ENCODE measurements at regions not wholly inside any gene's neighbourhood (a gene's known extent, or its start where the extent isn't known, plus 50 kb on each side); places are given as distances from the start of the nearest gene placed in this dataset.

DNA sequence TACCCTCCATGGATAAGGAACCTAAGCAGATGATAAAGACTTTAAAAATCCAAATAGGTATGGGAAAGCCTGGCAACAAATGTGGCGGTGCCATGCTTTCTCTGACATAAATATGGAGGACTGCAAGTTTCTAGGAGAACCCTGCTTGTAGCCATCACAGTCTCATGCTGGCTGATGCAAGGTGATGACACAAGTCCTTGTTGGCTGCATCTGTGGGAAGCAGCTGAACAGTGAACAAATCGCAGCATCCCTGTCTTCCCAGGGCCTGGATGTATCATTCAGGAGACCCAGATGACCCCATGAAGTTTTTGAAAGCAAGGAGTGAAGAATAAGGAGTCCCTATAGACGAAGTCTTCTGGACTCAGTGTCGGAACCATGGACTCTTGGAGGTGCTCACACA lies 234.4 kb upstream of the HS3ST1 start:
- TF ChIP-seq, protein P1, sequence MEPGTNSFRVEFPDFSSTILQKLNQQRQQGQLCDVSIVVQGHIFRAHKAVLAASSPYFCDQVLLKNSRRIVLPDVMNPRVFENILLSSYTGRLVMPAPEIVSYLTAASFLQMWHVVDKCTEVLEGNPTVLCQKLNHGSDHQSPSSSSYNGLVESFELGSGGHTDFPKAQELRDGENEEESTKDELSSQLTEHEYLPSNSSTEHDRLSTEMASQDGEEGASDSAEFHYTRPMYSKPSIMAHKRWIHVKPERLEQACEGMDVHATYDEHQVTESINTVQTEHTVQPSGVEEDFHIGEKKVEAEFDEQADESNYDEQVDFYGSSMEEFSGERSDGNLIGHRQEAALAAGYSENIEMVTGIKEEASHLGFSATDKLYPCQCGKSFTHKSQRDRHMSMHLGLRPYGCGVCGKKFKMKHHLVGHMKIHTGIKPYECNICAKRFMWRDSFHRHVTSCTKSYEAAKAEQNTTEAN (CRISPR knock-in tag; IDR thresholded peaks at IDR 0.05): no peak
- TF ChIP-seq IRF2 (CRISPR knock-in tag; IDR thresholded peaks at IDR 0.05; ENCODE audit: borderline replicate concordance, low read depth): no peak
- TF ChIP-seq, protein P2, sequence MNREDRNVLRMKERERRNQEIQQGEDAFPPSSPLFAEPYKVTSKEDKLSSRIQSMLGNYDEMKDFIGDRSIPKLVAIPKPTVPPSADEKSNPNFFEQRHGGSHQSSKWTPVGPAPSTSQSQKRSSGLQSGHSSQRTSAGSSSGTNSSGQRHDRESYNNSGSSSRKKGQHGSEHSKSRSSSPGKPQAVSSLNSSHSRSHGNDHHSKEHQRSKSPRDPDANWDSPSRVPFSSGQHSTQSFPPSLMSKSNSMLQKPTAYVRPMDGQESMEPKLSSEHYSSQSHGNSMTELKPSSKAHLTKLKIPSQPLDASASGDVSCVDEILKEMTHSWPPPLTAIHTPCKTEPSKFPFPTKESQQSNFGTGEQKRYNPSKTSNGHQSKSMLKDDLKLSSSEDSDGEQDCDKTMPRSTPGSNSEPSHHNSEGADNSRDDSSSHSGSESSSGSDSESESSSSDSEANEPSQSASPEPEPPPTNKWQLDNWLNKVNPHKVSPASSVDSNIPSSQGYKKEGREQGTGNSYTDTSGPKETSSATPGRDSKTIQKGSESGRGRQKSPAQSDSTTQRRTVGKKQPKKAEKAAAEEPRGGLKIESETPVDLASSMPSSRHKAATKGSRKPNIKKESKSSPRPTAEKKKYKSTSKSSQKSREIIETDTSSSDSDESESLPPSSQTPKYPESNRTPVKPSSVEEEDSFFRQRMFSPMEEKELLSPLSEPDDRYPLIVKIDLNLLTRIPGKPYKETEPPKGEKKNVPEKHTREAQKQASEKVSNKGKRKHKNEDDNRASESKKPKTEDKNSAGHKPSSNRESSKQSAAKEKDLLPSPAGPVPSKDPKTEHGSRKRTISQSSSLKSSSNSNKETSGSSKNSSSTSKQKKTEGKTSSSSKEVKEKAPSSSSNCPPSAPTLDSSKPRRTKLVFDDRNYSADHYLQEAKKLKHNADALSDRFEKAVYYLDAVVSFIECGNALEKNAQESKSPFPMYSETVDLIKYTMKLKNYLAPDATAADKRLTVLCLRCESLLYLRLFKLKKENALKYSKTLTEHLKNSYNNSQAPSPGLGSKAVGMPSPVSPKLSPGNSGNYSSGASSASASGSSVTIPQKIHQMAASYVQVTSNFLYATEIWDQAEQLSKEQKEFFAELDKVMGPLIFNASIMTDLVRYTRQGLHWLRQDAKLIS (CRISPR knock-in tag; IDR thresholded peaks at IDR 0.05; ENCODE audit: borderline replicate concordance): no peak
- no peak for TF ChIP-seq NR2C2 (CRISPR knock-in tag; IDR thresholded peaks at IDR 0.05)
- no peak for TF ChIP-seq TCF7 (CRISPR knock-in tag; IDR thresholded peaks at IDR 0.05; ENCODE audit: low read depth)
- TF ChIP-seq, protein P3, sequence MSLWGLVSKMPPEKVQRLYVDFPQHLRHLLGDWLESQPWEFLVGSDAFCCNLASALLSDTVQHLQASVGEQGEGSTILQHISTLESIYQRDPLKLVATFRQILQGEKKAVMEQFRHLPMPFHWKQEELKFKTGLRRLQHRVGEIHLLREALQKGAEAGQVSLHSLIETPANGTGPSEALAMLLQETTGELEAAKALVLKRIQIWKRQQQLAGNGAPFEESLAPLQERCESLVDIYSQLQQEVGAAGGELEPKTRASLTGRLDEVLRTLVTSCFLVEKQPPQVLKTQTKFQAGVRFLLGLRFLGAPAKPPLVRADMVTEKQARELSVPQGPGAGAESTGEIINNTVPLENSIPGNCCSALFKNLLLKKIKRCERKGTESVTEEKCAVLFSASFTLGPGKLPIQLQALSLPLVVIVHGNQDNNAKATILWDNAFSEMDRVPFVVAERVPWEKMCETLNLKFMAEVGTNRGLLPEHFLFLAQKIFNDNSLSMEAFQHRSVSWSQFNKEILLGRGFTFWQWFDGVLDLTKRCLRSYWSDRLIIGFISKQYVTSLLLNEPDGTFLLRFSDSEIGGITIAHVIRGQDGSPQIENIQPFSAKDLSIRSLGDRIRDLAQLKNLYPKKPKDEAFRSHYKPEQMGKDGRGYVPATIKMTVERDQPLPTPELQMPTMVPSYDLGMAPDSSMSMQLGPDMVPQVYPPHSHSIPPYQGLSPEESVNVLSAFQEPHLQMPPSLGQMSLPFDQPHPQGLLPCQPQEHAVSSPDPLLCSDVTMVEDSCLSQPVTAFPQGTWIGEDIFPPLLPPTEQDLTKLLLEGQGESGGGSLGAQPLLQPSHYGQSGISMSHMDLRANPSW (CRISPR knock-in tag; conservative IDR thresholded peaks at IDR 0.05; ENCODE audit: low read depth): no peak
